ENCODE measurements at regions not wholly inside any gene's neighbourhood (a gene's known extent, or its start where the extent isn't known, plus 50 kb on each side); places are given as distances from the start of the nearest gene placed in this dataset.

DNA sequence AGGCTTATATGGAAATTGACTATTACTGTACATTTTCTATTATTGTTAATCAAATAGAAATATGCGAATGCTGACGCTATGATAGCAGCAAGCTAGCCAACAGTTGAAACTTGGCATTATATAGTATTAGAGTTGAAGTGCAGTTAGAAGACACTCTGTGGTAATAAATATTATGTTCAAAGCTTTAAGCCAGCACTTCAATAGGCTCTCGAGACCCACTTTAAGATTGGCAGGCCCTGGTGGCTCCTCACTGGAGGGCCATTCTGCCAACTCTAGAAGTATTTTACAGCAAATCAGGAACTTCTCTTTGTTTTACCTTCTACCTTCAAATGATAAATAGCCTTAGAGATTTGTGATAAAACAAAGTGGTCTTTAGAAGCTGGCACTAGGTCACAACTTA is 2029.0 kb upstream of the WWC1 start:
- intact Hi-C loops (cut with DNase I; ENCODE audit: low total_unique reads) = no loop called here
- Histone ChIP-seq H3K27me3 (no peaks in the 10 kb centered on the region), H3K36me3 (no peaks in the 10 kb centered on the region), H3K9me3 (no peaks in the 10 kb centered on the region), H3K4me1 (no peaks in the 10 kb centered on the region), H3K4me3 (no peak overlapping the region), H3K27ac (no peak overlapping the region)
- in situ Hi-C loops (cut with MboI; ENCODE audit: low pct_ligation_motif_present in 1 of 4, low pct_unique_long_range_greater_than_20kb in 1 of 4, low sequenced_read_pairs in 3 of 4) = no loop called here
- DNase-seq = no peak
- 81 to 90% methylated on average over 2 to 3 of the region's 3 CpGs for WGBS, 2 donors (ENCODE audit: low coverage in 1 of 2)
- no peak for TF ChIP-seq EP300 (IDR thresholded peaks at IDR 0.05; ENCODE audit: low read depth)
- no peak for TF ChIP-seq POLR2AphosphoS5 (IDR thresholded peaks at IDR 0.05)
- no peak for TF ChIP-seq POLR2A (IDR thresholded peaks at IDR 0.05)
- TF ChIP-seq, protein P1, sequence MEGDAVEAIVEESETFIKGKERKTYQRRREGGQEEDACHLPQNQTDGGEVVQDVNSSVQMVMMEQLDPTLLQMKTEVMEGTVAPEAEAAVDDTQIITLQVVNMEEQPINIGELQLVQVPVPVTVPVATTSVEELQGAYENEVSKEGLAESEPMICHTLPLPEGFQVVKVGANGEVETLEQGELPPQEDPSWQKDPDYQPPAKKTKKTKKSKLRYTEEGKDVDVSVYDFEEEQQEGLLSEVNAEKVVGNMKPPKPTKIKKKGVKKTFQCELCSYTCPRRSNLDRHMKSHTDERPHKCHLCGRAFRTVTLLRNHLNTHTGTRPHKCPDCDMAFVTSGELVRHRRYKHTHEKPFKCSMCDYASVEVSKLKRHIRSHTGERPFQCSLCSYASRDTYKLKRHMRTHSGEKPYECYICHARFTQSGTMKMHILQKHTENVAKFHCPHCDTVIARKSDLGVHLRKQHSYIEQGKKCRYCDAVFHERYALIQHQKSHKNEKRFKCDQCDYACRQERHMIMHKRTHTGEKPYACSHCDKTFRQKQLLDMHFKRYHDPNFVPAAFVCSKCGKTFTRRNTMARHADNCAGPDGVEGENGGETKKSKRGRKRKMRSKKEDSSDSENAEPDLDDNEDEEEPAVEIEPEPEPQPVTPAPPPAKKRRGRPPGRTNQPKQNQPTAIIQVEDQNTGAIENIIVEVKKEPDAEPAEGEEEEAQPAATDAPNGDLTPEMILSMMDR (IDR thresholded peaks at IDR 0.05) = no peak

DNA sequence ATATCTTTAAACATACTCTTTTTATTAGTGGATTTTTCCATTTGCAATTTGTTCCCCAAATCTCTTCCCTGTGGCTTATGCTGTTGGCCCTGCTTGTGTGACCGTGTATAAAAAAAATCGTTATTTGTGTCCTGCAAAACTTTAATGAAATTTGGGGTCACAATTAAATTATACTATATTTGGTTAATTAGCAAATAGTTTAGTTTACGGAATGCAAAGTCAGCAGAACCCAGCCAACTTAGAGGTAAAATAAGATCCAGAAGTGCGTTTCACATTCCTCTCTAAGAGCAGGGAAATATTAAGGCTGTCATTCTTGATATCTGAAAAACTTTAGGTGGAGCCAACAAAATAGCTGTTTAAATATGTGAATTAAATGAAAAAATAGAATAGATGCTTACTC is 2023.5 kb upstream of the WWC1 start:
- H3K4me1 ChIP-seq = no peaks in the 10 kb centered on the region
- H3K27me3 ChIP-seq = no peaks in the 10 kb centered on the region
- no peaks in the 10 kb centered on the region for H3K36me3 ChIP-seq
- no peaks in the 10 kb centered on the region for H3K9me3 ChIP-seq
- in situ Hi-C loops (cut with MboI; ENCODE audit: low pct_ligation_motif_present in 1 of 4, low pct_unique_long_range_greater_than_20kb in 1 of 4, low sequenced_read_pairs in 3 of 4) (no loop called here), intact Hi-C loops (cut with DNase I; ENCODE audit: low total_unique reads) (no loop called here)
- WGBS, 2 donors (ENCODE audit: low coverage in 1 of 2) = 85 to 87% methylated on average over 4 of the region's 4 CpGs
- H3K27ac ChIP-seq = no peak overlapping the region
- TF ChIP-seq, protein P1 (IDR thresholded peaks at IDR 0.05) = no peak
- TF ChIP-seq POLR2A (IDR thresholded peaks at IDR 0.05) (no peak), POLR2AphosphoS5 (IDR thresholded peaks at IDR 0.05) (no peak), EP300 (IDR thresholded peaks at IDR 0.05; ENCODE audit: low read depth) (no peak)
- DNase-seq = no peak
- no peak overlapping the region for H3K4me3 ChIP-seq

DNA sequence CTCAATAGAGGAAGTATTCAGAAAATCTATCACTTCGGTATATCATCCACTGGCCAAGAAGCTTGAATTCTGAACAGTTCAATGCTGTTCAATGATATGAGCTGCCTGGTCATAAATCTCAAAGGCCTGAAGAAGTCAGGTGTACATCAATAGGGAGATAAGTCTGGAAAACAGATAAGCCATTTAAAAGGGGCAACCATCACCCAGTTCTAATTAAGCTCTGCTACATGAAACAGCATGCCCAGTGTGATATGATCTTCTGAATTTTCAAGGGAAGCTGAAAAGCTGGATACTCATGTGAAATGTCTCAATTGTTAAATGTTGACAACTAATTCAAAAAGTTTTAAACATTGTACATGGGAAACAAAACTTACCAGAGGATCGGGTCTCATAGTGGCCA is 2020.7 kb upstream of the WWC1 start:
- Histone ChIP-seq H3K4me1 (no peaks in the 10 kb centered on the region), H3K27ac (no peak overlapping the region), H3K9me3 (peaks cover 0 to 4% of the 10 kb centered on the region in 2 donors), H3K27me3 (no peaks in the 10 kb centered on the region), H3K36me3 (no peaks in the 10 kb centered on the region), H3K4me3 (no peak overlapping the region)
- in situ Hi-C loops (cut with MboI; ENCODE audit: low pct_ligation_motif_present in 1 of 4, low pct_unique_long_range_greater_than_20kb in 1 of 4, low sequenced_read_pairs in 3 of 4) = no loop called here
- intact Hi-C loops (cut with DNase I; ENCODE audit: low total_unique reads) = no loop called here
- TF ChIP-seq EP300 (IDR thresholded peaks at IDR 0.05; ENCODE audit: low read depth) = no peak
- no peak for TF ChIP-seq POLR2AphosphoS5 (IDR thresholded peaks at IDR 0.05)
- no peak for DNase-seq
- 85 to 94% methylated on average over 2 of the region's 2 CpGs for WGBS, 2 donors (ENCODE audit: low coverage in 1 of 2)

DNA sequence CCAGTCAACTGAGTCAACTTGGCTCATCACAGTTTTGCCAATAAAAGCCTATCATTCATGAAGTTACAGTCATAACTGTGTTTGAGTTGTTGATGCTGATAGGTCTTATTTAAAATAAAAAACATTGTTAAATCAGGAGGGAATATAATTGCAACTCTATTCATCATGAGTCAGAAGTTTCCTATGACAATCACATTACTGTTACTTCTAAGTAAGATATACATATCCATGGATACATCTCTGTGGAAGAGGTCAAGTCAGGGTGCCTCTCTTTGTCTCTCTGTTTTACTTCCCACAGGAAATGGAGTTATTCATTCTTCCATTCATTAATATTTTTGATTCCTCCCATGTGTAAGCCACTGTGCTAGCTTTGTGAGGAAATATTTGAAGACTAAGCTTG is 2015.4 kb upstream of the WWC1 start:
- Histone ChIP-seq H3K36me3 (no peaks in the 10 kb centered on the region), H3K4me3 (no peak overlapping the region), H3K27me3 (no peaks in the 10 kb centered on the region), H3K4me1 (no peaks in the 10 kb centered on the region), H3K9me3 (peaks cover 0 to 4% of the 10 kb centered on the region in 2 donors), H3K27ac (no peak overlapping the region)
- in situ Hi-C loops (cut with MboI; ENCODE audit: low pct_ligation_motif_present in 1 of 4, low pct_unique_long_range_greater_than_20kb in 1 of 4, low sequenced_read_pairs in 3 of 4) = no loop called here
- no peak for DNase-seq
- intact Hi-C loops (cut with DNase I; ENCODE audit: low total_unique reads) = no loop called here
- TF ChIP-seq, protein P1 (IDR thresholded peaks at IDR 0.05) = no peak
- TF ChIP-seq EP300 (IDR thresholded peaks at IDR 0.05; ENCODE audit: low read depth) (no peak), POLR2A (IDR thresholded peaks at IDR 0.05) (no peak), POLR2AphosphoS5 (IDR thresholded peaks at IDR 0.05) (no peak)

DNA sequence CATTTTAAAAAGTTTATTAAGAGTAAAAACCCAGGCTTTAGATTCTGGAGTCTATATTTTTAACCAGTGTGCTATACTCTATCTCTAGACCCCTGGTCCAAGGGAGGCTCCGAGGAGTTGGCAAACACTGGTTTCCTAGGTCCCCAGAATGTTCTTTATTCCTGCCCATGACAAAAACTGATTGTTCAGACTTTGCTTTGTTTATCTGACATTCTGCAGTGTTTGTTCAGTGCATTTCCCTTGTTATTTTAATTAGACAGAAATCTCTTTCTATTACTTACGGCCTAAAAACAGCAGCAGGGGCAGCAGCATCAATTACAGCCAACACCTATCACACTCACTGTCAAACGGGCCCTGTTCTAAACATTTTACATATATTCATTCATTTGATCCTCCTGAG is 2011.6 kb upstream of the WWC1 start:
- peaks cover 0 to 4% of the 10 kb centered on the region in 2 donors for H3K9me3 ChIP-seq
- H3K4me1 ChIP-seq = no peaks in the 10 kb centered on the region
- in situ Hi-C loops (cut with MboI; ENCODE audit: low pct_ligation_motif_present in 1 of 4, low pct_unique_long_range_greater_than_20kb in 1 of 4, low sequenced_read_pairs in 3 of 4) (no loop called here), intact Hi-C loops (cut with DNase I; ENCODE audit: low total_unique reads) (no loop called here)
- no peak overlapping the region for H3K4me3 ChIP-seq
- no peak overlapping the region for H3K27ac ChIP-seq
- no peak for DNase-seq
- no peaks in the 10 kb centered on the region for H3K36me3 ChIP-seq
- 53 to 66% methylated on average over 3 of the region's 3 CpGs for WGBS, 2 donors (ENCODE audit: low coverage in 1 of 2)
- TF ChIP-seq EP300 (IDR thresholded peaks at IDR 0.05; ENCODE audit: low read depth) (no peak), POLR2AphosphoS5 (IDR thresholded peaks at IDR 0.05) (no peak), POLR2A (IDR thresholded peaks at IDR 0.05) (no peak)
- TF ChIP-seq, protein P1 (IDR thresholded peaks at IDR 0.05) = no peak
- no peaks in the 10 kb centered on the region for H3K27me3 ChIP-seq

All from transverse colon (tissue), 4 donors.